MG63 (cell line): ENCODE measurements at regions not wholly inside any gene's neighbourhood (a gene's known extent, or its start where the extent isn't known, plus 50 kb on each side); places are given as distances from the start of the nearest gene placed in this dataset.

Experiments
- DNase-seq: peaks from one replicate; pipeline ENCODE4 v3.0.0-alpha.2; 2020
- H3K27me3 ChIP-seq: fragments of 250-450 bp; sonication (Bioruptor Pico); 2 replicates; pipeline ENCODE4 v1.5.1; 2020; ENCODE audit warnings: mild to moderate bottlenecking, moderate library complexity
- H3K36me3 ChIP-seq: fragments of 250-450 bp; sonication (Bioruptor Pico); 2 replicates; pipeline ENCODE4 v1.5.1; 2020; ENCODE audit warnings: mild to moderate bottlenecking, moderate library complexity
- H3K4me3 ChIP-seq: fragments of 250-450 bp; sonication (Bioruptor Pico); 2 replicates; pipeline ENCODE4 v1.5.1; 2020; ENCODE audit warnings: mild to moderate bottlenecking, moderate library complexity
- H3K9me3 ChIP-seq: fragments of 250-450 bp; sonication (Bioruptor Pico); 2 replicates; pipeline ENCODE4 v1.5.1; 2020; ENCODE audit warnings: mild to moderate bottlenecking, moderate library complexity

DNA sequence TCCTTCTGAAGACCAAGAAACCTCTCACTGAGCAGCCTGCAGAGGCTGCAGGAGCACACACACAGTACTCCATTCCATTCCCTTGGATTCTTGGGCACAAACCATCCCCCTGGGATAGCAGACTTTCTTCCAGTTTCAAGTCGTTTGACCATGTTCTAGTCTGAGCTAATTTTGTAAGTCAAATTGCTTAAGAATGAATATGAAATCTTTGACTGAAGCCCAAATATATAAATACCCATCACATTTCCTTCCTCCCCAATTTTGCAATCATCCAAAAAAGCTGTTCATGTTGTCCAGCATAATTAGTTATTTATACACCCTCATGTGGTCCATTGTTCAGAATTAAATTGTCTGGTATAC is 231.2 kb upstream of the TPRG1 start:
- no peaks in the 10 kb centered on the region; the same call in 1 of the 2 replicates for H3K27me3 ChIP-seq
- H3K36me3 ChIP-seq = no peaks in the 10 kb centered on the region
- H3K4me3 ChIP-seq = no peak overlapping the region
- H3K9me3 ChIP-seq = peaks cover 2% of the 10 kb centered on the region; the same call in 1 of the 2 replicates
- no peak for DNase-seq

DNA sequence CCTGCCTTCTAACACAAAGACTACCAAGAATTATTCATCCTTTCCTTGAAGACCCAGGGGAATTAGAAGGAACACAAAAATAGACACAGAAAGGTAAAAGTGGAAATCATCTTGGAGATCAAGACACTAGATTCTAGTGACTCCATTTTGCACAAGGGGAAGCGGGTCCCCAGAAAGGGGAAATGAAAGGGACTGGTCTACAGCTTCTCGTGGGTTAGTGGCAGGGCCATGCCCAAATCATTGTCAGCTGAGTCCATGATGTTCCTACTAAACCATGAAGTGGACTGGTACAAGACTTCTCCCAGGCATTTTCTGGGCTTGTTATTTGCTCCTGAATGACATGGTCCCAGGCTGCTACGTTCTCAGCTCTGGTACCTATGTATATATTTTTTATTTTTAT is 230.7 kb upstream of the TPRG1 start:
- peaks cover 2% of the 10 kb centered on the region; the same call in 1 of the 2 replicates for H3K9me3 ChIP-seq
- H3K4me3 ChIP-seq = no peak overlapping the region
- no peaks in the 10 kb centered on the region; the same call in 1 of the 2 replicates for H3K27me3 ChIP-seq
- H3K36me3 ChIP-seq = no peaks in the 10 kb centered on the region
- no peak for DNase-seq

DNA sequence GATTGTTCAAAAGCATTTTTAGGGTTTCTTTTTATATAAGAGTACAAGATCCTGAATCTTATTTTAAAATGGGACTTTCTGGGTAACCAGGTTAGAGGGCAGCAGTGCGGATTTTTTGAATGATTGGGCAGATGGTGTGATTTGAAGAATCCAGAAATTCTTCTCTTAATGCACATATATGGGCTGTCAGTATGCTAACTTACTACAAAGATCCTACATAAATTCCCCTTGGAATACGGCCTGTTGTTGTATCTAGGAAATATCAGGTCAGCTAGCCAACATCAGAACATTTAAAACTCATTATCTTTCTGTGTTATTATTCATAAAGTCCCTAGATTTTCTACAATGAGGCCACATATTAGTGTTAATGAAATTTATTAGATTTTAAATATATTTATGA is 229.6 kb upstream of the TPRG1 start:
- Histone ChIP-seq H3K36me3 (no peaks in the 10 kb centered on the region), H3K4me3 (no peak overlapping the region), H3K27me3 (no peaks in the 10 kb centered on the region; the same call in 1 of the 2 replicates), H3K9me3 (peaks cover 2% of the 10 kb centered on the region; the same call in 1 of the 2 replicates)
- DNase-seq = no peak

DNA sequence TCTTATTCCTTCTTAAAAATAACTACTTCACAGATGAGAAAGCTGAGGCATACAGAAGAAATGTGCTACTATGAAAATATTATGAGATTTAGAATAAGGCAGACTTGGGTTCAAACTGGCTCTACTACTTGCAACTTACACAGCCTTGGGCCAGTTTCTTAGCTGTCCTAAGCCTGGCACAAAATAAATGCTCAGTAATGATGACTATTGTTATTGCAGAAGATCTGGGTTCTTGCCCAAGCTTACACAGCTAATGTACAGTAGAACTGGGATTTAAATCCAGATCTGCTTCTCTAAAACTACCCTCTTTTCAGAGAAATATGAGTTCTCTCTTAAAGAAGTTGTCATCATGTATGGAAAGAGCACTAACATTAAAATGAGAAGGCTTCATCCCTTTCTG is 228.2 kb upstream of the TPRG1 start:
- H3K27me3 ChIP-seq = no peaks in the 10 kb centered on the region; the same call in 1 of the 2 replicates
- DNase-seq = no peak
- H3K4me3 ChIP-seq = no peak overlapping the region
- H3K9me3 ChIP-seq = peaks cover 2% of the 10 kb centered on the region; the same call in 1 of the 2 replicates
- H3K36me3 ChIP-seq = no peaks in the 10 kb centered on the region

DNA sequence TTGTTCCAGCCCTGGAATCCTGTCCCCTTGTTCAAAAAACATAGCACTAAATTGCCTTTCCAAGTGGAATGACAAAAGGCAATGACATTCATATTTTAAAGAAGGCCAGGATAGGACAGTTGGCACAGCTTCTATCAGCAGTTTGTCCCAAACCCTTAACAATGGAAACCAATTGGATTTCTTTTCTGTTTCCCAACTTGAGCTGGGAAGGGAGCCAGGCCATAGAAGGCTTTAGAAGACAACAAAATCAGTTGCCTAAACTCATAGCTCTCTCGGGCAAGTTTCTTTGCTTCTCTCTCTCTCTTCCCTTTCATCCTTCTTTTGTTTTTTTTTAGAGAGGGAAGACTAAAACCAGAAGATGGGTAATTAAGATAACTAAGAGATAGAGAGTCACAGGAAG is 227.7 kb upstream of the TPRG1 start:
- Histone ChIP-seq H3K4me3 (no peak overlapping the region), H3K27me3 (no peaks in the 10 kb centered on the region; the same call in 1 of the 2 replicates), H3K36me3 (no peaks in the 10 kb centered on the region), H3K9me3 (peaks cover 2% of the 10 kb centered on the region; the same call in 1 of the 2 replicates)
- no peak for DNase-seq

DNA sequence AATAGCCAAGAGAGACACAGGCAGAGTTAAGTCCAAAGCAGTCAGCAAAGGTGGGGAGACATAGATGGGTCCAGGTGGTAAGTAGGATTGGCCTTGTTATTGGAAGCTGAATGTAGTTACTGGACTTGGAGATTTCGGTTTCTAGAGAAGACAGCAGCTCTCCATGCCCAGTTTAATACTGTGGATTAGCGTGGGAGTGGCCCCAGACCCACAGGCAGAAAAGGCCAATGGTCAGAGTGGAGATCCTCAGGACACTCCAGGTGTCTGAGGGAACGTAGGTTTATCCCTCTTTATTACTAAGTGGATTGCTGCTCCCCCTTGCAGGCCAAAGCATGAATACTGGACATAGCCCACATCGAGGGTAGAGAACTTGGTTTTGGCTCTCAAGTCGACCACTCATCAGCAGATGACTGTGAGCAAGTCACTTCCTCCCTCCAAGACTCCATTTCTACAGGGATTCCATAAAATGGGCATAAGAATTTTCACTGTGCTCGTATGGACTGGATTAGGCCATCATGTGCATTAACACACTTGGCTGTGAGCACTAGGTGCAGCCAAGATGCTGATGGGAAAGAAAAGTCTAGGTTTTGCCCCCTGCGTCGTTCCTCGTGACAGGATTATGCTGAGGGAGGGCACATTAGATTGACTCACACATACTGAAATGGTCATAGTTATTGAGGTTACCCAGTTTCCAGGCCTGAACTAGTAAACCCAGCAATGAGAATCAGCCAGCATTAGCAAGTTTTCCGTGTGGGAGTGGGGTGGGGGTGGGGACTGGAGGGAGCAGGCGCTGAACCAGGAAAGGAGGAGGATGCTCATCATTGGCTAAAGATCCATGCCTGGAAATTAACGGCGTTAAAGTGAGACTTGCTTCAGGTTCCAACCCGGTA is 225.2 kb upstream of the TPRG1 start:
- no peak for DNase-seq
- Histone ChIP-seq H3K4me3 (no peak overlapping the region), H3K27me3 (no peaks in the 10 kb centered on the region), H3K9me3 (peaks cover 2% of the 10 kb centered on the region; the same call in 1 of the 2 replicates), H3K36me3 (no peaks in the 10 kb centered on the region)

DNA sequence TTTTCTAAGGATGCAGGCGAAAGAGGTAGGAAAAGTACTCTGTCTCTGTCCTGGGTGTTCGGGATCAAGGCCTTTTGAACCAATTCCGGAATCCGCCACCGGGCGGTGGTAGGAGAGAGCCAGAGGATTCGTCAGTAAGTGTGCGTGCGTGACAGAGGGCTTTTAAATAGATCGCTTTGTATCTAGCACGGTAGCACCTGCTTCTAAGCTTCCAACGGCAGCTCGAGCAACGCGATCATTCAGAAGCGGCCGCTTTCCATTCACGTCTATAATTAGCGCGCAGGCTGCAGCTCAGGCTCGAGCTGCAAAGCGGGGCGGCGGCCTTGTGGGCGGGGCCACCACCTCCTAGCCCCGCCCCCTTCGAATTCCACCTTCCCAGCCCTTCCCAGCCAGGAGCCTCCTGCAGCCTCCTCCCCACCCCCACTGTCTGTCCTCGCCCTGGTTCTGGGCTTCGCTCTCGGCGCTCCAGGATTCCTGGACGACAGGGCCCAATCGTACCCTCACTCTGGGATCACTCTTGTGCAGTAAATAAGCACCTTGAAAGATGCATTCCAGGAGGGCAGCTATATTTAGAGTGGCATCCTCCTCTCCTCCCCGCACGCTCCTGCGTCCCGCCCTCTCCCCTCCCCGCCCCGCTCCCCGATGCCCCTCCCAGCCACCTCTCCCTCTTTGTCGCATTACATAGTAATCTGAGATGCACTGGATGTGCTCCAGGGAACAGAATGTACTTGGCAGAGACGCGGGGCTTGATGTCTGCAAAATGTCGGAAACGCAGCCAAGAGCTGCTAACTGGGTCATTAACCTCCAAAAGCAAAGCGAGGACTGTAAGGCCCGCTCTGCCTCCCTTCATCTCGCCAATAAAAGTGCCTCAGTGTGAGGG is 224.1 kb upstream of the TPRG1 start:
- Histone ChIP-seq H3K36me3 (no peaks in the 10 kb centered on the region), H3K9me3 (no peaks in the 10 kb centered on the region), H3K4me3 (no peak overlapping the region), H3K27me3 (no peaks in the 10 kb centered on the region)
- DNase-seq = peak; percentile 83

DNA sequence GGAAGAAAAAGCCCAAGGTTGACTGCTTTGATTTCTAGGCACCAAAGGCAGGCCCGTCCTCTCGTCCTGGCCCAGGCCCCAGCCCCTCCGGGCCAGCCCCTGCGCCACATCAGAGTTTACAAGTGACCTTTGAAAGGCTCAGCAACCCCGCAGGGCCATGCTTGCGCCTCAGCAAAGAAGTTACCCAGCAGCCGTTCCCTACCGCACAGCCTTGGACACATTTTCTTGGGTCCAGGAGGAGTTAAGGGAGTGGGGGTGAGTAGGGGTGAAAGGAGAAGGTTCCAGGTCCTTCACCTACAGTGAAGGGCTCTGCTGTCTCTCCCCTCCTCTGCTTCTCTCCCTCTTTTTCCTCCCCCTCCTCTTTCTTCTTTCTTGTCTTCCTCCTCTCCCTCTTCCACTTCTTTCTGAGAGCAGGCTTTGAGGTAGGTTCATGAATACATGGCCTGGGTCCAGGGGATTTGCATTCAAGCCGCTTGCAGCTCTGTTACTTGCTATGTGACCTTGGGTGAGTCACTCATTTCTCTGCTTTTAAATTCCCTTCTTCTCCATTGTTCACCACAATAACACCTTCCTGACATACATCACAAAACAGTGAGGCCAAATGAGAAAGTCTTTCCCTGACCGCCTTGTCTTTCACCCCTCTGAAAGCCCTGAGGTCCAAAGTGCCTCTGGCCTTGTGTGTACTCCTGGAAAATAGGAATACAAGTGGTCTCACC is 223.3 kb upstream of the TPRG1 start:
- DNase-seq = peak; percentile 78
- Histone ChIP-seq H3K27me3 (no peaks in the 10 kb centered on the region), H3K9me3 (no peaks in the 10 kb centered on the region), H3K36me3 (no peaks in the 10 kb centered on the region), H3K4me3 (no peak overlapping the region)

DNA sequence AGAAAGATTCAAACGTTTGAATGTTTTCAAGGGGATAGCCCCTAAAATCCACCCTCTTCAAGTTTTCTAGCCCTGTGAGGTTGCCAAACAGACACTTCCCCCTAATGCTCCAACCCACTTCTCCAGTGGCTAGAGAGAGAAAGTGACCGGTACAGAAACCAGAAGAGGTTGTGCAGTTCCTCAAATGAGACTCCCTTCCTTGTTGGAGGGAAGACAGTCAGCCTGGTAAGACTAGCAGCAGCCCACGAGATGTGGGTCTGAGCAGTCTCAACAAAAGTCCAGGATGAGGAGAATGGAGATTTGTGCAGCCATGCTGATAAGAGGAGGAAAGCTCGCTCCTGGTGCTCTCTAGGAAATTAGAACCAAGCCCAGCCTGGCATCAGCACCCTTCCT is 222.8 kb upstream of the TPRG1 start:
- Histone ChIP-seq H3K4me3 (no peak overlapping the region), H3K36me3 (no peaks in the 10 kb centered on the region), H3K27me3 (no peaks in the 10 kb centered on the region), H3K9me3 (no peaks in the 10 kb centered on the region)
- DNase-seq = no peak

DNA sequence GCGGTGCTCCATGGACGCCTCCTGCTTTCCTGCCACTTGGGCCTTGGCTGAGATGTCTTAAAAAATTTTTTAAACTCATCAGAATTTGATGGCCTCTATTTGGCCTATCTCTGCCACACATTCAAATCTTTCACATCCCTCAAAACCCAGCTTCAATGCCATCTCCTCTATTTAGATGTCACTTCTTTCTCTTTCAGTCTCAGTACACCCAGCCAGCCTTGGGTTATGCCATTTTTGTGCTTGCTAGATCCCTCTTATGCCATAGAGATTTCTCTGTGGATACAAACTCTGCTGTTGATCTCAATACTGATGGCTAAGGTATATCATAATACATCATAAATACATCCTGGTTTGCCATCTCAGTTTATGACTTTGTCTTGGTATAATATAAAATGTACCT is 222.3 kb upstream of the TPRG1 start:
- no peak for DNase-seq
- Histone ChIP-seq H3K9me3 (no peaks in the 10 kb centered on the region), H3K36me3 (no peaks in the 10 kb centered on the region), H3K27me3 (no peaks in the 10 kb centered on the region), H3K4me3 (no peak overlapping the region)

DNA sequence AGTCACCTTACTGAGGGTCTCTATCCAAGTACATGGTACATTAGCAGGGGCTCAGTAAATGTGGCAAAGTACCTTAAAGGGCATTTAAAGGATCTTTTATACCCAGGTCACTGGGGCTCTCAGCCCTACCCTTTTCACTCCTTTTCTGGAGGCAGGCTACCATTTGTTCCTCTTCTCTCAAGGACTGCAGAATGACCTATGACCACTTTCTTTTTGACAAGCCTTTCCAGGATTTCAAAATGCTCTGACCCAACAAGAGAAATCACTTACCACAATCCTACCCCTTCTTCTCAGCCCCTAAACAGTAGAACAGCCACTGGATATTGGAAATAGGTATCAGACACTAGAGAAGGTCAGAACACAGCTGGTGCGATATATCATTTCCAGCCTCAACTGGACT is 221.8 kb upstream of the TPRG1 start:
- no peaks in the 10 kb centered on the region for H3K27me3 ChIP-seq
- H3K9me3 ChIP-seq = no peaks in the 10 kb centered on the region
- no peak for DNase-seq
- no peak overlapping the region for H3K4me3 ChIP-seq
- H3K36me3 ChIP-seq = no peaks in the 10 kb centered on the region

DNA sequence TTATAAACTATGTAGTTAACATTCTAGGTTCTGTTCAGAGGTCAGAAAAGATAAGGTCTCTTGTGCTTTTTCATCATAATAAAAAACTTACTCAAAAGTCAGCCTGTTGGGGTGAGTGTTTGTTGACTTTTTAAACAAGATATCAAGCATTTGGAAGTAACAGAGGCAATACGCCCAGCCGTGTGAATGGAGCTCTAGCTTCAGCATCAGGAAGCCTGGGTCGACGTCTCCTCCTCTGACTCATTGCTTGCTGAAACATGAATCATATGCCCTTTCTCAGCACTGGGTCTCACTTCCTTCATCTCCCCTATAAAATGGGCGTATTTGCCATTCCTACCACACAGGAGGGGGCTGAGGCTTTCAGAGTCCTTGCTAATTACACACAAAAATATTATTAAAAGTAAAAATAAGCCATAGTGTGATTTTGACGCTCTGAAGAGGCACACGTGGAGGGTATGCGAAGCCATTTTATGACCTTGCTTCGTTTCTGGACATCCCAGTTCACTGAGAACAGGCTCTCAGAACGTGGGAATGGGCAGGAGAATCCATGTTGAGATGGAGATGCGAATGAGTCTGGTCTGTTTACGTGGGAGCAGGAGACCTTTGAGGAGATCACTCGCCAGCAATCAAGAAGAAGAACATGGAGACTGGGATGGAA is 220.8 kb upstream of the TPRG1 start:
- Histone ChIP-seq H3K36me3 (no peaks in the 10 kb centered on the region), H3K4me3 (no peak overlapping the region), H3K27me3 (no peaks in the 10 kb centered on the region), H3K9me3 (no peaks in the 10 kb centered on the region)
- peak; percentile 93 for DNase-seq

DNA sequence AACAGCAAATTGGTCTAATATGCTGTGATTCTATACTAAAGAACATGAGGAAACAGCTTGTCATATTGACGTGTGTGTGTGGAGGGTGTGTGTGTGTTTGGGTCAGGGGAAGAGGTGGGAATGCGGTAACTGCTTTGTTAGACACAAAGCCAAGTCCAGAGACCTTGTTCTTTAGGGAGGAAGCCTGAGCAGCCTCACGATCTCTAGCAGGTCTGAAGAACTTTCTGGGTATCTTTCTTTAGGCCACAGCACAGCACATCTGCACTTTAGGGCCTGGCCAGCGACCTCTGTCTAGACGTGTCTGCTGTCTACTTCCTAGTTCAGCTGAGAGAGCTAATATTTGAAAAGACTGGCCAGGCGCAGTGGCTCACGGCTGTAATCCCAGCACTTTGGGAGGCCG is 220.0 kb upstream of the TPRG1 start:
- H3K36me3 ChIP-seq = no peaks in the 10 kb centered on the region
- H3K9me3 ChIP-seq = no peaks in the 10 kb centered on the region
- DNase-seq = no peak

DNA sequence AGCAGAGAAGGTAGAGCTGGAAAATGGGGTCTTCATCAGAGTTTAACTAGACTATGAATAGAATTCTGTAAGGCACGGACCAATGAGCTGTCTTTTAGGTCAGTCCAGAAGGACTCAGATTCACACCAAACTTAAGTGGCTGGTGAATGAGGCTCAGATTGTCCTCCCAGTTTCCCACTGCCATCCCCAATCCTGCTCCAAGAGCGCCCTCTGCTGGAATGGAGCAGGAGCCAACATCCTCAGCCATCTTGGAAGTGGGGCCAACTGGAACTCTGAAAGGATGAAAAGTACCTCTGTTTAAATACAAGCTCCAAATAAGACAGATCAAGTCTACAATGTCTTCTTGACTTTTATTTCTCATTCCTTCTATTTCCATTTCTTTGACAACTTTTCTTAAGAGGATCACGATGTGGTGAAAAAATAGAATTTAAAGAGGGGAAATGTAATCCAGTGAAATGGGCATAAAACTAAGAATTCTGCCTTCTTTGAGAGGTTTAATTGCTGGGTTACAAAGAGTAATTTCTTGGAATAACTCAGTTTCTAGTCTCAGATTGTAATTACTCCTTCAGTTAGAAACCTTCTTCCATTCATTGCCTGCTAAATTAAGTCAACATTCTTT is 217.1 kb upstream of the TPRG1 start:
- Histone ChIP-seq H3K27me3 (no peaks in the 10 kb centered on the region), H3K4me3 (no peak overlapping the region), H3K36me3 (no peaks in the 10 kb centered on the region), H3K9me3 (no peaks in the 10 kb centered on the region)
- peak; percentile 68 for DNase-seq

More for the DNA sequence above, 220.0 kb upstream of the TPRG1 start:
- Histone ChIP-seq H3K27me3 (no peaks in the 10 kb centered on the region), H3K4me3 (no peak overlapping the region)

DNA sequence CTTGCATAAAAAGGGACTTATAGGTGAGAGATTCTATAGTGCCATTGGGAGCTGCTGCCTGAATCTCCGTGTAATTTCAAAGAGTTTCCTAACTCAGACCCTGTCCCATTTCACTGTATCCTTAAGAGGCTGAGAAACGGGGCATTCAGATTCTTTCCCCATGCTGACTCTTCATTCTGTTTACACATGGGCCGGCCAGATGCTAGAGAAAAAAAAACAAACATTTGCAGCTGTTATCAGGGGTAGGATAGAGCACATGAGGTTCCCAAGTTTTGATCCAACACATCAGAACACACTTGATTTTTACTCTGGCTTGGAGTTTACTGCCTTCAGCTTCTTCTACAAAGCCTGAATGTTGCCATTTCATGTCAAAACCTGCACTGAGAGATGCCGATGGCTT is 215.9 kb upstream of the TPRG1 start:
- Histone ChIP-seq H3K36me3 (no peaks in the 10 kb centered on the region), H3K4me3 (no peak overlapping the region), H3K27me3 (no peaks in the 10 kb centered on the region), H3K9me3 (no peaks in the 10 kb centered on the region)
- no peak for DNase-seq
